ENCODE measurements at regions not wholly inside any gene's neighbourhood (a gene's known extent, or its start where the extent isn't known, plus 50 kb on each side); places are given as distances from the start of the nearest gene placed in this dataset.
A peak's percentile ranks its signal among the peaks of the same experiment; 100 is the strongest.

GRCh38 chr4:38587106-38587505, 76.9 kb upstream of the KLF3 start:
- H3K27ac Mint-ChIP-seq, result no peak overlapping the region
- ATAC-seq, result no peak

GRCh38 chr4:38590046-38590445, 74.0 kb upstream of the KLF3 start:
- ATAC-seq (no peak), DNase-seq (ENCODE audit: low spot score in 2 of 2) (no peak)
- Mint-ChIP-seq H3K9me3 (peaks cover 0 to 31% of the 10 kb centered on the region in 2 donors), H3K27ac (no peak overlapping the region), H3K36me3 (peaks cover 6 to 9% of the 10 kb centered on the region in 2 donors)

More at GRCh38 chr4:38587106-38587505, 76.9 kb upstream of the KLF3 start:
- DNase-seq (ENCODE audit: low spot score in 2 of 2), result no peak
- H3K36me3 Mint-ChIP-seq, result peaks cover 6 to 9% of the 10 kb centered on the region in 2 donors
- peaks cover 0 to 31% of the 10 kb centered on the region in 2 donors for H3K9me3 Mint-ChIP-seq

GRCh38 chr4:38591617-38592337, 72.2 kb upstream of the KLF3 start:
- Mint-ChIP-seq H3K36me3 (peaks cover 1 to 5% of the 10 kb centered on the region in 2 donors), H3K9me3 (peaks cover 0 to 18% of the 10 kb centered on the region in 2 donors), H3K27ac (no peak overlapping the region)
- ATAC-seq (no peak), DNase-seq (ENCODE audit: low spot score in 2 of 2) (no peak)

GRCh38 chr4:38598489-38598888, 65.5 kb upstream of the KLF3 start:
- DNase-seq (ENCODE audit: low spot score in 2 of 2) (no peak), ATAC-seq (no peak)
- Mint-ChIP-seq H3K9me3 (no peaks in the 10 kb centered on the region), H3K27ac (no peak overlapping the region), H3K36me3 (no peaks in the 10 kb centered on the region)

GRCh38 chr4:38600575-38600974, 63.4 kb upstream of the KLF3 start:
- peaks cover 4 to 6% of the 10 kb centered on the region in 2 donors for H3K9me3 Mint-ChIP-seq
- no peak for DNase-seq (ENCODE audit: low spot score in 2 of 2)
- no peaks in the 10 kb centered on the region for H3K36me3 Mint-ChIP-seq
- no peak for ATAC-seq
- no peak overlapping the region for H3K27ac Mint-ChIP-seq

GRCh38 chr4:38601244-38601915, 62.6 kb upstream of the KLF3 start:
- no peak for ATAC-seq
- Mint-ChIP-seq H3K36me3 (no peaks in the 10 kb centered on the region), H3K9me3 (peaks cover 4 to 6% of the 10 kb centered on the region in 2 donors), H3K27ac (no peak overlapping the region)
- DNase-seq (ENCODE audit: low spot score in 2 of 2), result no peak

- DNase-seq (ENCODE audit: low spot score in 2 of 2) (no peak), ATAC-seq (no peak)
- Mint-ChIP-seq H3K36me3 (no peaks in the 10 kb centered on the region), H3K27ac (no peak overlapping the region), H3K9me3 (peaks cover 4 to 6% of the 10 kb centered on the region in 2 donors)
These were observed 62.1 kb upstream of the KLF3 start for GRCh38 chr4:38601916-38602291.

- no peaks in the 10 kb centered on the region for H3K36me3 Mint-ChIP-seq
- ATAC-seq (no peak), DNase-seq (ENCODE audit: low spot score in 2 of 2) (no peak)
- peaks cover 4 to 6% of the 10 kb centered on the region in 2 donors for H3K9me3 Mint-ChIP-seq
- no peak overlapping the region for H3K27ac Mint-ChIP-seq
These were observed 60.3 kb upstream of the KLF3 start for GRCh38 chr4:38603652-38604051.

GRCh38 chr4:38605181-38605752, 58.7 kb upstream of the KLF3 start:
- Mint-ChIP-seq H3K27ac (no peak overlapping the region), H3K36me3 (no peaks in the 10 kb centered on the region), H3K9me3 (peaks cover 4 to 6% of the 10 kb centered on the region in 2 donors)
- DNase-seq (ENCODE audit: low spot score in 2 of 2) (no peak), ATAC-seq (no peak)

- DNase-seq (ENCODE audit: low spot score in 2 of 2) (no peak), ATAC-seq (no peak)
- H3K36me3 Mint-ChIP-seq, result no peaks in the 10 kb centered on the region
- peaks cover 4 to 6% of the 10 kb centered on the region in 2 donors for H3K9me3 Mint-ChIP-seq
- H3K27ac Mint-ChIP-seq, result no peak overlapping the region
These were observed 58.0 kb upstream of the KLF3 start for GRCh38 chr4:38605753-38606586.

- no peaks in the 10 kb centered on the region for H3K36me3 Mint-ChIP-seq
- ATAC-seq, result no peak
- no peak overlapping the region for H3K27ac Mint-ChIP-seq
- no peak for DNase-seq (ENCODE audit: low spot score in 2 of 2)
- peaks cover 4 to 6% of the 10 kb centered on the region in 2 donors for H3K9me3 Mint-ChIP-seq
These were observed 57.5 kb upstream of the KLF3 start for GRCh38 chr4:38606587-38606905.

- DNase-seq (ENCODE audit: low spot score in 2 of 2) (no peak), ATAC-seq (no peak)
- Mint-ChIP-seq H3K9me3 (no peaks in the 10 kb centered on the region), H3K27ac (peak overlapping the region in 1 of 2 donors; percentile 32), H3K36me3 (no peaks in the 10 kb centered on the region)
These were observed 54.4 kb upstream of the KLF3 start for GRCh38 chr4:38609614-38610013.

- no peaks in the 10 kb centered on the region for H3K36me3 Mint-ChIP-seq
- no peak for DNase-seq (ENCODE audit: low spot score in 2 of 2)
- no peaks in the 10 kb centered on the region for H3K9me3 Mint-ChIP-seq
- H3K27ac Mint-ChIP-seq, result no peak overlapping the region
- no peak for ATAC-seq
These were observed 53.5 kb upstream of the KLF3 start for GRCh38 chr4:38610521-38610920.

GRCh38 chr4:38610966-38611431, 53.0 kb upstream of the KLF3 start:
- DNase-seq (ENCODE audit: low spot score in 2 of 2), result no peak
- no peak for ATAC-seq
- Mint-ChIP-seq H3K27ac (no peak overlapping the region), H3K36me3 (no peaks in the 10 kb centered on the region), H3K9me3 (no peaks in the 10 kb centered on the region)

- ATAC-seq (no peak), DNase-seq (ENCODE audit: low spot score in 2 of 2) (no peak)
- no peak overlapping the region for H3K27ac Mint-ChIP-seq
- no peaks in the 10 kb centered on the region for H3K9me3 Mint-ChIP-seq
- H3K36me3 Mint-ChIP-seq, result no peaks in the 10 kb centered on the region
These were observed 52.3 kb upstream of the KLF3 start for GRCh38 chr4:38611676-38612075.

- DNase-seq (ENCODE audit: low spot score in 2 of 2), result no peak
- Mint-ChIP-seq H3K27ac (no peak overlapping the region), H3K36me3 (no peaks in the 10 kb centered on the region), H3K9me3 (peaks cover 0 to 4% of the 10 kb centered on the region in 2 donors)
- no peak for ATAC-seq
These were observed 51.2 kb upstream of the KLF3 start for GRCh38 chr4:38612646-38613414.
